ENCODE measurements at regions not wholly inside any gene's neighbourhood (a gene's known extent, or its start where the extent isn't known, plus 50 kb on each side); places are given as distances from the start of the nearest gene placed in this dataset.
"Not testable (repeated sequence)": the region's sequence is repeated elsewhere in the genome, so short reads cannot be mapped to it uniquely, and the experiment has no call there.

DNA sequence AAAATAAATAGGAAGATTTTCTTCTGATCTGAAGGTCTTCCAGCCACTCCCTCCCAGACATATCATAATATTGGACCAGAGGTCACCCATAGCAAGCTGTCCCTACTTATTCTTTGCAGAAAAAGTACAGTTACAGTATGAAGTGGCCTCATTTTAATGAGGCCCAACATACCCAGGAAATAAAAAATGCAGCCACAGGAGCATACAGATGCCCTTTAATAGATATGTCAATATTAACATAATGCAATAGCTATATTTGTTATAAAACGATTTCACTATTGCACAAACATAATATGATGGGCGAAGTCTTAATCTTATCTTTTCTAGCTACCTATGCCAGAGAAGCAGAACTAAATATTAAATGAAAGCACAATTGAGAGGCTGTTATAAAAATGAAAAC, 124.1 kb upstream of the PRSS1 start:
- 72 to 87% methylated on average over 2 of the region's 2 CpGs for WGBS, 2 donors
- not testable (repeated sequence) for H3K4me3 ChIP-seq (ENCODE audit: low read depth in 1 of 2, low read length in 2 of 2); H3K27ac ChIP-seq (ENCODE audit: low read depth in 2 of 2, low read length in 1 of 2)

DNA sequence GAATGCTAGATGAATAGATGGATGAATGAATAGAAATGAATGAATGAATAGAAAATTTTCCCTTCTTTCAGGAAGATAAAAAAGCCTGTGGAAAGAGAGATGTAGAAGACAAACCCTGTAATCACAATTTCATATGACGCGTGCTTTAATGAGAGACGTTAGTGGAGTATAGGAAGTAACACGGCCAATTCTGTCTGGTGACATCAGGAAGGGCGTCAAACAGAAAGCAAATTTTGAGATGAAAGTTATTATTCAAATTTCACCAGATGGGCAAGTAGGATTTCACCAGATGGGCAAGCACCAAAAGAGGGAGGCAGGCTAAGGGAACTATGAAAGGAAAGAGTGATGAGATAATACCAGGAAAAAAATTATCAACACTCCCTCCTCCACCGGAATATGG, 128.9 kb upstream of the PRSS1 start:
- Histone ChIP-seq H3K4me1 (ENCODE audit: control insufficient read depth in 2 of 2, insufficient read depth in 2 of 2, low read length in 1 of 2) (no peaks in the 10 kb centered on the region), H3K36me3 (ENCODE audit: control insufficient read depth in 2 of 2, insufficient read depth in 2 of 2, low read length in 1 of 2) (no peaks in the 10 kb centered on the region), H3K27ac (ENCODE audit: low read depth in 2 of 2, low read length in 1 of 2) (no peak overlapping the region), H3K4me3 (ENCODE audit: low read depth in 1 of 2, low read length in 2 of 2) (no peak overlapping the region), H3K27me3 (ENCODE audit: control insufficient read depth in 1 of 2, insufficient read depth in 2 of 2, low read length in 2 of 2) (no peaks in the 10 kb centered on the region), H3K9me3 (ENCODE audit: control insufficient read depth in 2 of 2, insufficient read depth in 1 of 2, low read depth in 1 of 2, low read length in 1 of 2) (no peaks in the 10 kb centered on the region)
- 78 to 87% methylated on average over 6 of the region's 6 CpGs for WGBS, 2 donors

More for the DNA sequence above, 124.1 kb upstream of the PRSS1 start:
- H3K27me3 ChIP-seq (ENCODE audit: control insufficient read depth in 1 of 2, insufficient read depth in 2 of 2, low read length in 2 of 2); H3K4me1 ChIP-seq (ENCODE audit: control insufficient read depth in 2 of 2, insufficient read depth in 2 of 2, low read length in 1 of 2); H3K9me3 ChIP-seq (ENCODE audit: control insufficient read depth in 2 of 2, insufficient read depth in 1 of 2, low read depth in 1 of 2, low read length in 1 of 2); H3K36me3 ChIP-seq (ENCODE audit: control insufficient read depth in 2 of 2, insufficient read depth in 2 of 2, low read length in 1 of 2): not testable (repeated sequence)

DNA sequence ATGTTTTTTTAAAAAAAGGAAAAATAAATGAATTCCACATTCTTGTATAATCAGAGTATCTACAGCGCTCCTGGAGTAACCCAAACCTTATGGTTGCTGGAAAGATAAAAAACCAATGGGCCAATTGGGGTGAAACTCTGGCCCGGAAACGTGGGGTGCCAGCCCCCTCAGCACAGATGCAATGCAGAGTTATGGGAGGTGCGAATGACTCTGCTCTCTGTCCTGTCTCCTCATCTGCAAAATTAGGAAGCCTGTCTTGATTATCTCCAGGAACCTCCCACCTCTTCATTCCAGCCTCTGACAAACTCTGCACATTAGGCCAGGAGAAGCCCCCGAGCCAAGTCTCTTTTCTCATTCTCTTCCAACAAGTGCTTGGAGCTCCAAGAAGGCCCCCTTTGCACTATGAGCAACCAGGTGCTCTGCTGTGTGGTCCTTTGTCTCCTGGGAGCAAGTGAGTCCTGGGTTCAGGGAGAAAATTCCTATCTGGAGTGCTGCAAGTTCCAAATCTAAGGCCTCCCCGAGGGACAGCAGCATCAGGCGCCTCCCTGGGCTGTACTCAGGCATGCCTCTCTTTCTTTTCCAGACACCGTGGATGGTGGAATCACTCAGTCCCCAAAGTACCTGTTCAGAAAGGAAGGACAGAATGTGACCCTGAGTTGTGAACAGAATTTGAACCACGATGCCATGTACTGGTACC, 130.5 kb upstream of the PRSS1 start:
- H3K9me3 ChIP-seq (ENCODE audit: control insufficient read depth in 2 of 2, insufficient read depth in 1 of 2, low read depth in 1 of 2, low read length in 1 of 2) = no peaks in the 10 kb centered on the region
- H3K4me1 ChIP-seq (ENCODE audit: control insufficient read depth in 2 of 2, insufficient read depth in 2 of 2, low read length in 1 of 2) = no peaks in the 10 kb centered on the region
- H3K27me3 ChIP-seq (ENCODE audit: control insufficient read depth in 1 of 2, insufficient read depth in 2 of 2, low read length in 2 of 2) = no peaks in the 10 kb centered on the region
- 83 to 86% methylated on average over 9 of the region's 9 CpGs for WGBS, 2 donors
- no peak overlapping the region for H3K27ac ChIP-seq (ENCODE audit: low read depth in 2 of 2, low read length in 1 of 2)
- no peaks in the 10 kb centered on the region for H3K36me3 ChIP-seq (ENCODE audit: control insufficient read depth in 2 of 2, insufficient read depth in 2 of 2, low read length in 1 of 2)
- H3K4me3 ChIP-seq (ENCODE audit: low read depth in 1 of 2, low read length in 2 of 2) = no peak overlapping the region

DNA sequence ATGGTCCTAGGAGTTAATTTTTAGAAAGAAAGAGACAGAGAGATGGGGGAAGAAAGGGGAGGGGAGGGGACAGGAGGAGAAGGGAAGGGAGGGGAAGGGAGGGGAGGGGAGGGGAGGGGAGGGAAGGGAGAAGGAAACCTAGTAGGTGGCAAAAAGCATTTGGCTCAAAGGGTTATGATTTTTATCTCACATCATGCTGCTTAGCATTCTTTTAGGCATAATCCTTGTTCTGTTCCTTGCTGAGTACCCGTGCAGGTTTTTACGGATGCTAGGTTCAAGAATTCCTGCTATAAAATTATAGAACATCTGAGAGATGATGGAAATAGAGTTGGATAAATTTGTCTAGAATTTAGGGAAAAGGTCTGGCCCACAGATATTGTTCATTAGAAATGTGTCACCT, 132.4 kb upstream of the PRSS1 start:
- no peaks in the 10 kb centered on the region for H3K9me3 ChIP-seq (ENCODE audit: control insufficient read depth in 2 of 2, insufficient read depth in 1 of 2, low read depth in 1 of 2, low read length in 1 of 2)
- H3K4me3 ChIP-seq (ENCODE audit: low read depth in 1 of 2, low read length in 2 of 2) = no peak overlapping the region
- H3K27ac ChIP-seq (ENCODE audit: low read depth in 2 of 2, low read length in 1 of 2) = no peak overlapping the region
- H3K27me3 ChIP-seq (ENCODE audit: control insufficient read depth in 1 of 2, insufficient read depth in 2 of 2, low read length in 2 of 2) = no peaks in the 10 kb centered on the region
- H3K4me1 ChIP-seq (ENCODE audit: control insufficient read depth in 2 of 2, insufficient read depth in 2 of 2, low read length in 1 of 2) = no peaks in the 10 kb centered on the region
- no peaks in the 10 kb centered on the region for H3K36me3 ChIP-seq (ENCODE audit: control insufficient read depth in 2 of 2, insufficient read depth in 2 of 2, low read length in 1 of 2)
- 78 to 85% methylated on average over 2 of the region's 2 CpGs for WGBS, 2 donors

DNA sequence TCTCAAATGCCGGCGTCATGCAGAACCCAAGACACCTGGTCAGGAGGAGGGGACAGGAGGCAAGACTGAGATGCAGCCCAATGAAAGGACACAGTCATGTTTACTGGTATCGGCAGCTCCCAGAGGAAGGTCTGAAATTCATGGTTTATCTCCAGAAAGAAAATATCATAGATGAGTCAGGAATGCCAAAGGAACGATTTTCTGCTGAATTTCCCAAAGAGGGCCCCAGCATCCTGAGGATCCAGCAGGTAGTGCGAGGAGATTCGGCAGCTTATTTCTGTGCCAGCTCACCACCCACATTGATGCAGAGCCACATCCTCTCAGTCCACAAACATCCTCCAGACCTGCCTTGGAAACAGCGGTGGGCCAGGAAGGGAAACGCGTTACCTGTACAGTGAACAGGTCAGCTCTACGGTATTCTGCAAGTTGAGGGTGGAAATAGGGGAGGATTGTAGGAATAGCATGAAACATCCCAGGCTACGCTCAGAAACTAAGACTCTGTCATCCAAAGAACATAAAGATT, 133.1 kb upstream of the PRSS1 start:
- WGBS, 2 donors = 74 to 76% methylated on average over 11 of the region's 11 CpGs
- no peak overlapping the region for H3K4me3 ChIP-seq (ENCODE audit: low read depth in 1 of 2, low read length in 2 of 2)
- no peak overlapping the region for H3K27ac ChIP-seq (ENCODE audit: low read depth in 2 of 2, low read length in 1 of 2)
- no peaks in the 10 kb centered on the region for H3K4me1 ChIP-seq (ENCODE audit: control insufficient read depth in 2 of 2, insufficient read depth in 2 of 2, low read length in 1 of 2)
- H3K36me3 ChIP-seq (ENCODE audit: control insufficient read depth in 2 of 2, insufficient read depth in 2 of 2, low read length in 1 of 2) = no peaks in the 10 kb centered on the region
- no peaks in the 10 kb centered on the region for H3K27me3 ChIP-seq (ENCODE audit: control insufficient read depth in 1 of 2, insufficient read depth in 2 of 2, low read length in 2 of 2)
- no peaks in the 10 kb centered on the region for H3K9me3 ChIP-seq (ENCODE audit: control insufficient read depth in 2 of 2, insufficient read depth in 1 of 2, low read depth in 1 of 2, low read length in 1 of 2)

DNA sequence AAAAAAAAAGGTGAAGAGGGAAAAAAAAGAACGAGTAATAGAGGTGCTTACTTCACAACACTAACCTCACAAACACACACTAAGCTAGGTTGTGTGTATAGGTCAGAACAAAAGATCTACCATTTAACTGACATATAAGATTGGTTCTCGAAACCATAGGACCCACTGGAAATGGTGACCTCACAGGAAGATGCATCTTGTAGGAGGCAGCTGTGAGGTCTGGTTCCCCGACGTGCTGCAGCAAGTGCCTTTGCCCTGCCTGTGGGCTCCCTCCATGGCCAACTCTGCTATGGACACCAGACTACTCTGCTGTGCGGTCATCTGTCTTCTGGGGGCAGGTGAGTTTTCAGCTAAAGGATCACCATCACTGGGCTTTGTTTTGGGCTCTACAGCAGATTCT, 133.8 kb upstream of the PRSS1 start:
- Histone ChIP-seq H3K27ac (ENCODE audit: low read depth in 2 of 2, low read length in 1 of 2) (no peak overlapping the region), H3K36me3 (ENCODE audit: control insufficient read depth in 2 of 2, insufficient read depth in 2 of 2, low read length in 1 of 2) (no peaks in the 10 kb centered on the region), H3K9me3 (ENCODE audit: control insufficient read depth in 2 of 2, insufficient read depth in 1 of 2, low read depth in 1 of 2, low read length in 1 of 2) (no peaks in the 10 kb centered on the region), H3K4me1 (ENCODE audit: control insufficient read depth in 2 of 2, insufficient read depth in 2 of 2, low read length in 1 of 2) (no peaks in the 10 kb centered on the region), H3K27me3 (ENCODE audit: control insufficient read depth in 1 of 2, insufficient read depth in 2 of 2, low read length in 2 of 2) (no peaks in the 10 kb centered on the region), H3K4me3 (ENCODE audit: low read depth in 1 of 2, low read length in 2 of 2) (no peak overlapping the region)
- 81 to 82% methylated on average over 5 of the region's 5 CpGs for WGBS, 2 donors

DNA sequence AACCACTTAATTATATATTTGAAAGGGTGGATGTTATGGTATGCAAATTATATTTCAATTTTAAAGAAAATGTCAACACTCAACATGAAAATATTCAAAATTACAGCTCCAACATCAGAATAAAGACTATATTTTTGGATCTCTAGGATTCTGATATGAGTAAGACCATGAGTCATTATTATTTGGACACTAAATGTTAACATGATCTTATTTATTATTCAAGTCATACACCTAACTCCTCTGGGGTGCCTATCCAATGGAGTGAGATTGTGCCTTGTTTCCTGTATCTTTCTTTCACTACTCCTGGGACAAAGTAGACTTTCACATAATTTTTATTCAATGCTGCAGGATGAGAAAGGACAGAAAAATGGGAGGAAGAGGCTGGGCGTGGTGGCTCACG, 135.2 kb upstream of the PRSS1 start:
- 91 to 96% methylated on average over 2 of the region's 2 CpGs for WGBS, 2 donors
- H3K4me1 ChIP-seq (ENCODE audit: control insufficient read depth in 2 of 2, insufficient read depth in 2 of 2, low read length in 1 of 2) = no peaks in the 10 kb centered on the region
- H3K9me3 ChIP-seq (ENCODE audit: control insufficient read depth in 2 of 2, insufficient read depth in 1 of 2, low read depth in 1 of 2, low read length in 1 of 2) = no peaks in the 10 kb centered on the region
- no peak overlapping the region for H3K4me3 ChIP-seq (ENCODE audit: low read depth in 1 of 2, low read length in 2 of 2)
- no peaks in the 10 kb centered on the region for H3K36me3 ChIP-seq (ENCODE audit: control insufficient read depth in 2 of 2, insufficient read depth in 2 of 2, low read length in 1 of 2)
- no peak overlapping the region for H3K27ac ChIP-seq (ENCODE audit: low read depth in 2 of 2, low read length in 1 of 2)
- no peaks in the 10 kb centered on the region for H3K27me3 ChIP-seq (ENCODE audit: control insufficient read depth in 1 of 2, insufficient read depth in 2 of 2, low read length in 2 of 2)

DNA sequence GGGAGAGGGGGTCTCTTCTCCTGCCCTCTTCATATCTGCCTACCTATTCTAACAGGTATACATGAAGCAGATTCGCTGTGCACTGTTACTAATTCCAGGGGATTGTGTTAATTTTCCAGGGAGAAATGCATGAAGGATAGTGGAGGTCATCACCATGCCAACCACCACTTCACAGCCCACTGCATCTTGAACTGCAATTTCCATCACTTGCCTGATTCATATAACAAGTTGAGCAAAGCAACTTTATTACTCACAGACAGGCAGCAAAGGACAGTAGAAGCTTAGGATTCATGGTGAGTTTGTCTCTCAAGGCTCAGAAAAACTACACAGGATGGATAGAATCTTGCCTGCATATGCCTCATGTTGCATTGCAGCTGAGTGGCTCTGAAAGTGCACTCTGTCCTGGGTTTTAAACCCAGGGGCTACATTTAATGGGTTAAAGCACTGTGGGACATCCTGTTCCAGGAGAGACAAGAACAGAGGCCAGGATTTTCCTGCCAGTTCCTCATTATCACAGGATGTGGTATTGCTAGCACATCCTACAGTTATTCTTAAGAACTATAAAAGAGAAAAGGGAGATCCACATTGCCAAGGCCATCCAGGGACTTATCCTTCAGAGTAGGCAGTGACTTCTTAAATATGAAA, 136.9 kb upstream of the PRSS1 start:
- no peaks in the 10 kb centered on the region for H3K4me1 ChIP-seq (ENCODE audit: control insufficient read depth in 2 of 2, insufficient read depth in 2 of 2, low read length in 1 of 2)
- no peak overlapping the region for H3K4me3 ChIP-seq (ENCODE audit: low read depth in 1 of 2, low read length in 2 of 2)
- no peak overlapping the region for H3K27ac ChIP-seq (ENCODE audit: low read depth in 2 of 2, low read length in 1 of 2)
- no peaks in the 10 kb centered on the region for H3K27me3 ChIP-seq (ENCODE audit: control insufficient read depth in 1 of 2, insufficient read depth in 2 of 2, low read length in 2 of 2)
- no peaks in the 10 kb centered on the region for H3K9me3 ChIP-seq (ENCODE audit: control insufficient read depth in 2 of 2, insufficient read depth in 1 of 2, low read depth in 1 of 2, low read length in 1 of 2)
- 79 to 88% methylated on average over 1 of the region's 1 CpG for WGBS, 2 donors
- no peaks in the 10 kb centered on the region for H3K36me3 ChIP-seq (ENCODE audit: control insufficient read depth in 2 of 2, insufficient read depth in 2 of 2, low read length in 1 of 2)

DNA sequence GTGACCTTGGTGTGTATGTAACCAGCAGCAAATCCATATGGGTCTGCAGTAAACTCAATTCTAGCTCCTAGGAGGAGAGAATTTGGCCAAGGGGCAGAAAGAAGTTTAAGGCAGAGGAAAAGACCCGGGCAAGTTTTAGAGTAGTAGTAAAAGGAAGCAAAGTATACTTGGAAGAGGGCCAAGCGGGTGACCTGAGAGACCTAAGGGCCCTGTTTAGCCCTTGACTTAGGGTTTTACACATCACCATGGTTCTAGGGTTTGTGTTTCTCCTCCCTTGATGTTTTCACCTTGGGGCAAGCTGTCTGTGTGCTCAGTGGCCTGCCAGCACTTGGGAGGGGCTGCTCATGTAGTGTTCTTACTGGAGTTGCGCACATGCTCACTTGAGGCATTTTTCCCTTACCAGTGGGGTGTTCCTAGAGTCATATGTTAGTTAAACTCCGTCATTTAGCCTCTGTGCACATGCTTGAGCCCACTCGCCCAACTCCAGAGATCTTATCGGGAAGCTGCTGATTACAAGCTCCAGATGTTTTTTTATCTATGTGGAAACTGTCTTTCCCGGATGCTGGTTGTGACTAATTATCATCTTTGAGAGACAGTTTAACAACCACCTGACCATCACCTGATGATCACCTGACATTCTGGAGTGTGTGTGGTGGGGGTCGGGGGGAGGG, 137.6 kb upstream of the PRSS1 start:
- H3K4me3 ChIP-seq (ENCODE audit: low read depth in 1 of 2, low read length in 2 of 2) = no peak overlapping the region
- no peaks in the 10 kb centered on the region for H3K36me3 ChIP-seq (ENCODE audit: control insufficient read depth in 2 of 2, insufficient read depth in 2 of 2, low read length in 1 of 2)
- 61 to 65% methylated on average over 8 of the region's 8 CpGs for WGBS, 2 donors
- no peaks in the 10 kb centered on the region for H3K4me1 ChIP-seq (ENCODE audit: control insufficient read depth in 2 of 2, insufficient read depth in 2 of 2, low read length in 1 of 2)
- H3K27ac ChIP-seq (ENCODE audit: low read depth in 2 of 2, low read length in 1 of 2) = no peak overlapping the region
- no peaks in the 10 kb centered on the region for H3K27me3 ChIP-seq (ENCODE audit: control insufficient read depth in 1 of 2, insufficient read depth in 2 of 2, low read length in 2 of 2)
- no peaks in the 10 kb centered on the region for H3K9me3 ChIP-seq (ENCODE audit: control insufficient read depth in 2 of 2, insufficient read depth in 1 of 2, low read depth in 1 of 2, low read length in 1 of 2)
